Skeletal muscle satellite cell (primary cell): ENCODE measurements at regions not wholly inside any gene's neighbourhood (a gene's known extent, or its start where the extent isn't known, plus 50 kb on each side); places are given as distances from the start of the nearest gene placed in this dataset.

Experiments used
- H3K27me3 ChIP-seq: 2 replicates; pipeline ENCODE4 v1.7.0; 2013; ENCODE audit warnings: low read length; ENCODE audit not compliant: control insufficient read depth, insufficient read depth
- H3K36me3 ChIP-seq: 2 replicates; pipeline ENCODE4 v1.7.0; 2013; ENCODE audit warnings: mild to moderate bottlenecking, control low read depth, low read length; ENCODE audit not compliant: insufficient read depth
- H3K4me1 ChIP-seq: 2 replicates; pipeline ENCODE4 v1.7.0; 2013; ENCODE audit warnings: low read length; ENCODE audit not compliant: control insufficient read depth, insufficient read depth
- H3K4me2 ChIP-seq: 2 replicates; pipeline ENCODE4 v1.7.0; 2013; ENCODE audit warnings: mild to moderate bottlenecking, low read length
- H3K4me3 ChIP-seq: 2 replicates; pipeline ENCODE4 v1.7.0; 2013; ENCODE audit warnings: low read length
- H3K9ac ChIP-seq: 2 replicates; pipeline ENCODE4 v1.7.0; 2013; ENCODE audit warnings: mild to moderate bottlenecking, low read depth, low read length, moderate library complexity
- H3K9me3 ChIP-seq: replicated peaks from 2 replicates; pipeline ENCODE4 v1.7.0; 2013; ENCODE audit warnings: mild to moderate bottlenecking, control low read depth, low read length

DNA sequence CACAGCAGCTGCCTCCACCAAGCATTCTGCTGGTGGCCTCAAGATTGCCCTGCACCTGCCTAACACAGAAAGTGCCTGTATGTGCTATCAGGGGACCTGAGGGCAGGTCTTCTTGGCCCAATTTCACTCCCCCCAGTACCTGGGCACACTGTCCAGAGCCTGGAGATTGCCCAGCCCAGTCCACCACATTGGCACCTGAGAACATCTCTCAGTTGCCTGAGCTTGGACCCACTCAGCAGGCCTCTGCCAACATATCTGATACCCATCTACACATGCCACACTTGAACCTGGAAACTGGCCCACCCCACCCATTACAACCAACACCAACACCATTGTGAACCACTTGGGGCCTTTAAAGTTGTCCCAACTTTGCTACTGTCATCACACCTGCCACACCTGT lies 1523.1 kb upstream of the CDH9 start:
- no peaks in the 10 kb centered on the region for H3K36me3 ChIP-seq
- H3K9me3 ChIP-seq = no peaks in the 10 kb centered on the region
- no peak overlapping the region for H3K4me3 ChIP-seq
- no peak overlapping the region for H3K9ac ChIP-seq
- H3K4me2 ChIP-seq = no peak overlapping the region
- no peaks in the 10 kb centered on the region for H3K4me1 ChIP-seq
- no peaks in the 10 kb centered on the region for H3K27me3 ChIP-seq

DNA sequence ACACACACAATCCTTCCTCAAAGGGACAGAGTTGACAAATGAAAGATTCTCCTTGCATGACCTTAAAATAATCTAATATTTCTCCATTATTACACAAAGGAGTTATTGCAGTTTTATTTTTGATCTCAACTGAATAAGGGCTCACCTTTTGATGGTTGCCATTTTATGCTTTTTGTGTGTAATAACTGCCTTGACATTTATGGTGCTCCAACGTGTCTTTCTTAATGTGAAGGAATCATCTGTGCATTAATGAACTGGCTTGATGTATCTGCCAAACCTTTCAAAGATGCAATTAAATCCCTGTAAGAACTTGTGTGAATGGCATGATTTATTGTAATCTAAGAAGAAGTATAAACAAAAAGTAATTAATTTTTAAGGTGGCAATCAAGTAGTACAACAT lies 1519.8 kb upstream of the CDH9 start:
- no peak overlapping the region for H3K4me3 ChIP-seq
- no peak overlapping the region for H3K9ac ChIP-seq
- no peaks in the 10 kb centered on the region for H3K4me1 ChIP-seq

DNA sequence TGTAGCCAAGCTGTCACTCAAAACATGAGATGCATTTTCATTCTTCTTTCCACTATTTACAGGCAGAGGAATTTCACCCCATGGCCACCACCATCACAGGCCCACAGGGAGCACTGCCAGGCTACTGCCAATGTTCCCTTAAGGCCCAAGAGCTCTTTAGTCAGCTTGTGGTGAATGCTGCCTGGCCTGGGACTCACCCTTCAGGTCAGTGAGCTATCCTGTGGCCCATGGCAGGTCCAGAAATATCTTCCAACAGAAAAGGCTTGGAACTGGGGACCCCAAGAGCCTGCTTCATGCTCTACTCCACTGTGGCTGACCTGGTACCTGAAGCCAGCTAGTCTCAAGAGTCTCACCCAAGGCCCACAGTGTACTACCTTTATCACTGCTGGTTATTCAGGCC lies 1518.7 kb upstream of the CDH9 start:
- Histone ChIP-seq H3K4me1 (no peaks in the 10 kb centered on the region), H3K9ac (no peak overlapping the region), H3K4me3 (no peak overlapping the region), H3K9me3 (no peaks in the 10 kb centered on the region), H3K27me3 (no peaks in the 10 kb centered on the region), H3K36me3 (no peaks in the 10 kb centered on the region), H3K4me2 (no peak overlapping the region)

More for the DNA sequence above, 1519.8 kb upstream of the CDH9 start:
- Histone ChIP-seq H3K9me3 (no peaks in the 10 kb centered on the region), H3K27me3 (no peaks in the 10 kb centered on the region), H3K36me3 (no peaks in the 10 kb centered on the region), H3K4me2 (no peak overlapping the region)

DNA sequence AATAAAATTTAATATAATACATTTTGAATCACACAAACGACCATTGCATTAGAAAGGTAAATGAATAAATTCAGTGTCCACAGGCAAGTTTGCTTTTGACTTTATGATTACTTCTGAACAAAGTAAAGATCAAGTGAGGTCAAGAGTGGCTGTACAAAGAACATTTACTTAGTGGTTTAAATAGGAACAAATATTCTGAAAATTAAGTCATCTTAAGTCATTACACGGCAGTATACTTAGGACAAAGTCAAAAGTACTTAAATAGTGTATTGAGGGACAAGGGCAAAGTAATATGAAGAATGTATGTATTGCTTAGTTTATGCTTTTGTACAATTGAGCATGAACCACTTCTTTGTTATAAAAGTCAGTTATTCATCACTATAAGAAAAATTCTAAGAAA lies 1511.2 kb upstream of the CDH9 start:
- Histone ChIP-seq H3K9me3 (no peaks in the 10 kb centered on the region), H3K4me3 (no peak overlapping the region), H3K27me3 (no peaks in the 10 kb centered on the region), H3K9ac (no peak overlapping the region), H3K4me1 (no peaks in the 10 kb centered on the region), H3K36me3 (no peaks in the 10 kb centered on the region), H3K4me2 (no peak overlapping the region)

DNA sequence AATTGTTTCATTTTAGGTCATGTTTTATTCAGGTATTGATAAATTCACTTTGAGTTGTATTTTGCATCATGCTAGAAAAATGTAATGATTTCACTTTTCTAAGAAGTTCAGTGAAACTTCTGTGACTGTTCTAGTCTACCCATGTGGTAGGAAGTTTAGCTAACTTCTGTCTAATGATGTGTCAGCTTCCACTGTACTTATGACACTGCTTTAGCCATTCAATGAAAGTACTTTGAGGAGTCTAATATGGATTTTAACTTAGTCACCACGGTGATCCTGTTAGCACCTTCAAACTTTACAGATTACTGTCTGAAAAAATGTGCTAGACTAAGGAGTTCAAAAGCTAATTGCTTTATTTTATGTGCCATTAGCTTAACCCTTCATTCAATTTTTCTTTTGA lies 1510.5 kb upstream of the CDH9 start:
- no peaks in the 10 kb centered on the region for H3K4me1 ChIP-seq
- H3K36me3 ChIP-seq = no peaks in the 10 kb centered on the region
- H3K9ac ChIP-seq = no peak overlapping the region
- no peaks in the 10 kb centered on the region for H3K27me3 ChIP-seq
- H3K4me3 ChIP-seq = no peak overlapping the region
- H3K9me3 ChIP-seq = no peaks in the 10 kb centered on the region
- H3K4me2 ChIP-seq = no peak overlapping the region

DNA sequence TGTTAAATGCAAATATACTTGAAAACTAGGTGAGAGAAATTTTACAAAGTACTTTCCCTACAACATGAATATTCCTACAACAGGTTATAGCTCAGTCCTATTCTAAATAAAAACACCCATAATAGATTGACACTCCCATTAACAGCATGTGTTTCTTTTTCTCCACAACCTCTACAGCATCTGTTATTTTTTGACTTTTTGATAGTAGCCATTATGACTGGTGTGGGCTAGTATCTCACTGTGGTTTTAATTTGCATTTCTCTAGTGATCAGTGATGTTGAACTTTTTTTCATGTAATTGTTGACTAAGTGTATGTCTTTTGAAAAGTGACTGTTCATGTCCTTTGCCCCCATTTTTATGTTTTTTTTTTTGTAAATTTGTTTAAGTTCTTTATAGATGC lies 1506.1 kb upstream of the CDH9 start:
- Histone ChIP-seq H3K4me1 (no peaks in the 10 kb centered on the region), H3K9ac (no peak overlapping the region), H3K9me3 (no peaks in the 10 kb centered on the region), H3K4me2 (no peak overlapping the region), H3K4me3 (no peak overlapping the region), H3K36me3 (no peaks in the 10 kb centered on the region), H3K27me3 (no peaks in the 10 kb centered on the region)

DNA sequence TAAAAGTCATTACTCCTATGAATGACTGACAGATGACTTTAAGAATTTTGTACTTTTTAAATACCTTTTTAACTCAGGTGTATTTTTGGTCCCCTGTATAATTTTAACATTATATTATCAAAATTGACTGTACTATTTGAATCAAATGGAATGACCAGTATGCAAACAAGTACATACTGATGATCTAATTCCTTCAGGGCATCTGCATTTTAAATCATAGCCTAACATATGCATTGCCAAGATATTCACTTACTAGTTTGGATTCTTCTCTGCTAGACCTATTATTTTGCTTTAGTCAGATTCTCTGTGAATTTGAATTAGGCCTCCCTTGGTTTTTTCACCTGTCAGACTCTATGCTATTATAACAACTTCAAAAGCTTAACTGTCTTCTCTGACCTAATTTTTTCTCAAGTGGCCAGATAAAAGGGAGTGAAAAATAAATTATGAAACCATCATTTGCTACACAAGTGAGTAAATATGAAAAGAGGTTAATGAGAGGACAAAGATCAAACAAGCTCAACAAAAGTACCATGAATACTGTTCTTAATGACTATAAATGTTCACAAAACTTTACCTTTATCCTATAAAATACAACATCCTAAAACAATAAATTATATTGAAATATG lies 1505.2 kb upstream of the CDH9 start:
- no peaks in the 10 kb centered on the region for H3K4me1 ChIP-seq
- H3K36me3 ChIP-seq = no peaks in the 10 kb centered on the region

DNA sequence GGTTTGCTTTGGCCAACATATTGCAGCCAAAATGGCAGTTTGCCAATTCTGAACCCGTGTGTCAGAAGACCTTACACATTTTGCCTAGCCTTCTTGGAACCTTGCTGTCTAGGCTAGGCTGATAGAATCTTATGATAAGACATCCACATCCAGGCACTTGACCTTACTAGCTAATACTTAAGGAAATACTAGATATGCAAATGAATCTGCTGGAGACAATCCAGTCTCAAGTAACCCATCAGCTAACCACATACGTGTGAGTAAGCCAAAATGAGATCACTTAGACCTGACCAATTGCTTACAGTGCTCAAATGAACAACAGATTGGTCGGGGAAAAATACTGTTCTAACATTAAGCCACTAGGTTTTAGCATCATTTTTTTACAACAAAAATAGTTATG lies 1504.6 kb upstream of the CDH9 start:
- no peaks in the 10 kb centered on the region for H3K4me1 ChIP-seq
- H3K36me3 ChIP-seq = no peaks in the 10 kb centered on the region
- no peak overlapping the region for H3K9ac ChIP-seq
- no peaks in the 10 kb centered on the region for H3K9me3 ChIP-seq
- no peaks in the 10 kb centered on the region for H3K27me3 ChIP-seq
- H3K4me3 ChIP-seq = no peak overlapping the region
- H3K4me2 ChIP-seq = no peak overlapping the region

More for the DNA sequence above, 1505.2 kb upstream of the CDH9 start:
- H3K27me3 ChIP-seq = no peaks in the 10 kb centered on the region
- no peak overlapping the region for H3K9ac ChIP-seq
- no peak overlapping the region for H3K4me2 ChIP-seq
- no peaks in the 10 kb centered on the region for H3K9me3 ChIP-seq
- H3K4me3 ChIP-seq = no peak overlapping the region

DNA sequence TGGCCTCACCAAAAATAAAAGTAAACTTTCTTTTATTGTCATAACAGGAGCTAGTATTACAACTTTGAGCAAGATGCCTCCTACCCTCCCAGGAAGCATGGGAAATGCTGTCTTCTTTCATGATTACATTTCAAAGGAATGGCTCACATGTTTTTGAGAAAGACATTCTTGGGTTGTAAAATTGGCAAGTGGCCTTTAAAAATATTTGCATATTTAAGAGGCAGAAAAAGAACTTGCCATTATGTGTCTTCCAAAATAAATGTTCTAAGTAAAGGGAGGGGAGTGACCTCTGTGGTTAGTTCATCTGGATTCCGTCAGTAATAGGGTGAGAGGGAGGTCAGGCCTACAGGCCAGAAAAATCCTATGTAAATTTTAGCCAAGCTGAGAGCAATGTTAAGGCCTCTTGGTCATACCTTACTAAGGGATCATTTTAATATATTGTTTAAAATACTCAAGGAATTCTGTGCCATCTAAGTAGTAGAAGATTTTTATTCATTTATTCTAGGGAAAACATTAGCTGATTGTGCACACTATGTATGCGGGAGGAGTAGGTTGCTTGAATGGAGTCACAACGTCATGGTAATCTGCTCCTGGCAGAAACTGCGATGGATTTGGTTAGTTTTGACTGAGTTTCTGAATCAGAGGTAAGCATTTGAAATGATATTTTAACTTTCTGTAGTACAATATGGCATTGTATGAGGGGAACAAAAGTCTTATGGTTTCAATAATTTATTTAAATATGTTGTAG lies 1485.7 kb upstream of the CDH9 start:
- Histone ChIP-seq H3K36me3 (no peaks in the 10 kb centered on the region), H3K4me2 (no peak overlapping the region), H3K9me3 (peaks cover 9% of the 10 kb centered on the region), H3K9ac (no peak overlapping the region), H3K4me1 (no peaks in the 10 kb centered on the region), H3K4me3 (no peak overlapping the region), H3K27me3 (no peaks in the 10 kb centered on the region)

DNA sequence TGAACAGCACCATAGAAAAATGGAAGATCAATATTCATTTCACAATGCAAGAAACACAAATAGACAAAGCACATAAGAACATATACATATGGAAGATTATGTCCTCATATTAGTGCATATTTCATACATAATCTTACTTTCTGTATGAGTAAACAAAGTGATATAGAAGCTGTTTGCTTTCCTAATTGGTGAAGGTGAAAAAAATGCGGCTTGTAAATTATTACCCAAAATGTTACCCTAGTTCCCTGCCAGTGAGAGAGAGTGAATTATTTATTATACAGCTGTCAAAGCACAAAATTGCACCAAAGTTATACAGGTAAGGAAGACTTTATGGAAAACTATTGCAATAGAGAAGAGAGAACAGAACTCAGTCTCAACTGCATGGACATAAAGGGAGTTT lies 1485.0 kb upstream of the CDH9 start:
- no peaks in the 10 kb centered on the region for H3K36me3 ChIP-seq
- no peak overlapping the region for H3K4me2 ChIP-seq
- H3K9ac ChIP-seq = no peak overlapping the region
- no peak overlapping the region for H3K4me3 ChIP-seq
- no peaks in the 10 kb centered on the region for H3K27me3 ChIP-seq
- peaks cover 9% of the 10 kb centered on the region for H3K9me3 ChIP-seq
- H3K4me1 ChIP-seq = no peaks in the 10 kb centered on the region

DNA sequence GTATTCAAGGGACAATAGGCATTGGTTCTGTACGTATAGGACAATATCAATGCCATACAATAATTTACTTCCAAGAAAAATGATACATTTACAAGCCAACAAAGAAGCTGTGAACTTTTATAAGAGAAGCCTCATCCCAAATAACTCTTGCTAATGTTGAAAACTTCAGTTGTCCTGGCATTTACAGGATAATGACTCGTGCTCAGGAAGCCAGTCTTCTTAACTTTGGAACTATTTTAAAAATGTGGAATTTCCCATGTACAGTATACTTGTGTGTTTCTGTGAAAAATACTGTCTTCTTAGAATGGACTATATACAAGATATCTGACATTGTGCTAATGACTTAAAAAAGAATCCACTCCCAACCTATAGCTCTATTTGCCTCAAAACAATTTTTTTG lies 1479.3 kb upstream of the CDH9 start:
- no peaks in the 10 kb centered on the region for H3K36me3 ChIP-seq
- H3K4me2 ChIP-seq = no peak overlapping the region
- no peaks in the 10 kb centered on the region for H3K4me1 ChIP-seq
- no peak overlapping the region for H3K9ac ChIP-seq
- peaks cover 7% of the 10 kb centered on the region for H3K9me3 ChIP-seq
- H3K4me3 ChIP-seq = no peak overlapping the region
- H3K27me3 ChIP-seq = no peaks in the 10 kb centered on the region

DNA sequence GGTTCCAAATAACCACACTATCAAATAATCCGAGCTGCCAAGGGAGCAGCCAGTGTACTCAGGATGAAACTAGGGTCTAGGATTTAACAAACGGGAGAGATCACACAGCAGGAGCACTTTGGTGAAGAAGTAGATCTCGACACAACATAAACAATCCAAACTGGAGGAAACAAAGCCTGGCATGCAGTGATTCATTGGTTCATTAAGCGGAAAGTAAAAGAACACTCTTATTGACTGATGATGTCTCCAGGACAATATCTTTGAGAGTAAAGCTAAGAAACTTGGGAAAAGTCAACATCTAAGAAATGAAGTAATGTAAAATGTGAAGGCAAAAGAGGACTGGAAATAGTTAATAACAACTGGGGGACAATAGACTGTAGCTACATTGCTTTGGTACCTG lies 1478.3 kb upstream of the CDH9 start:
- Histone ChIP-seq H3K27me3 (no peaks in the 10 kb centered on the region), H3K36me3 (no peaks in the 10 kb centered on the region), H3K4me2 (no peak overlapping the region), H3K4me1 (no peaks in the 10 kb centered on the region), H3K9ac (no peak overlapping the region), H3K4me3 (no peak overlapping the region), H3K9me3 (peaks cover 4% of the 10 kb centered on the region)
